SK-N-SH (cell line): ENCODE measurements at regions not wholly inside any gene's neighbourhood (a gene's known extent, or its start where the extent isn't known, plus 50 kb on each side); places are given as distances from the start of the nearest gene placed in this dataset.

Experiments used
- CTCF ChIA-PET: fragments of 300-600, 350-600 bp; formaldehyde crosslinking; extraction: SDS; loops from one replicate; lab custom pipeline; 2021; lab: Yijun Ruan, JAX
- POLR2A ChIA-PET: fragments of 350-600 bp; sonication (Branson Sonifier 250); formaldehyde crosslinking; extraction: SDS; loops from one replicate; lab custom pipeline; 2020; ENCODE audit warnings: antibody characterized with exemption, inconsistent platforms; lab: Yijun Ruan, JAX
- DNase-seq: peaks from one replicate; pipeline ENCODE4 v3.0.0; 2012
- H2AFZ ChIP-seq: fragments of 200-600 bp; sonication (generic); 2 replicates; pipeline ENCODE4 v1.8.1; 2016; ENCODE audit warnings: antibody characterized with exemption, mild to moderate bottlenecking, low read depth
- H3F3A ChIP-seq: fragments of 200-600 bp; sonication (generic); replicated peaks from 2 replicates; pipeline ENCODE3; 2016; ENCODE audit warnings: antibody characterized with exemption, mild to moderate bottlenecking; ENCODE audit not compliant: insufficient read depth
- H3K27ac ChIP-seq, 2 experiments: fragments of 200-500 bp in 1 of 2; fragments of 200-600 bp in 1 of 2; sonication (Bioruptor generic) in 1 of 2; sonication (generic), shearing (Covaris generic) in 1 of 2; 2 replicates each; pipeline versions ENCODE4 v1.5.1 to v1.6.1; 2014 to 2016; ENCODE audit warnings: low read depth in 2 of 2, inconsistent platforms in 1 of 2, low read length in 1 of 2, mild to moderate bottlenecking in 1 of 2, mixed read lengths in 1 of 2
- H3K27me3 ChIP-seq: fragments of 200-600 bp; sonication (generic), shearing (Covaris generic); 2 replicates; pipeline ENCODE4 v1.6.1; 2016; ENCODE audit warnings: mixed run types; ENCODE audit not compliant: insufficient read depth
- H3K36me3 ChIP-seq, 2 experiments: fragments of 200-500 bp in 1 of 2; fragments of 200-600 bp in 1 of 2; sonication (Bioruptor generic) in 1 of 2; sonication (generic) in 1 of 2; replicated peaks in 1 of 2; 2 replicates each; pipeline versions ENCODE3 to v1.5.1; 2014 to 2016; ENCODE audit warnings: low read length in 1 of 2, mild to moderate bottlenecking in 1 of 2; ENCODE audit not compliant: insufficient read depth in 2 of 2, control insufficient read depth in 1 of 2
- H3K4me1 ChIP-seq, 2 experiments: fragments of 200-500 bp in 1 of 2; fragments of 200-600 bp in 1 of 2; sonication (Bioruptor generic) in 1 of 2; sonication (generic), shearing (Covaris generic) in 1 of 2; 2 replicates each; pipeline versions ENCODE4 v1.5.1 to v1.6.1; 2014 to 2016; ENCODE audit warnings: low read depth in 1 of 2, low read length in 1 of 2, mixed run types in 1 of 2; ENCODE audit not compliant: insufficient read depth in 2 of 2, control insufficient read depth in 1 of 2
- H3K4me2 ChIP-seq: fragments of 200-600 bp; sonication (generic), shearing (Covaris generic); 2 replicates; pipeline ENCODE4 v1.6.1; 2017; ENCODE audit warnings: mixed run types
- H3K4me3 ChIP-seq, 2 experiments: fragments of 200-500 bp in 1 of 2; fragments of 200-600 bp in 1 of 2; sonication (Bioruptor generic) in 1 of 2; sonication (generic), shearing (Covaris generic) in 1 of 2; 2 replicates each; pipeline versions ENCODE4 v1.5.1 to v1.8.1; 2014 to 2016; ENCODE audit warnings: low read depth in 2 of 2, inconsistent platforms in 1 of 2, low read length in 1 of 2, mild to moderate bottlenecking in 1 of 2, mixed read lengths in 1 of 2, moderate library complexity in 1 of 2
- H3K79me2 ChIP-seq: fragments of 200-600 bp; sonication (generic); 2 replicates; pipeline ENCODE4 v1.8.1; 2017; ENCODE audit warnings: mild to moderate bottlenecking; ENCODE audit not compliant: insufficient read depth
- H3K9ac ChIP-seq: fragments of 200-600 bp; sonication (generic); 2 replicates; pipeline ENCODE4 v1.6.1; 2017; ENCODE audit warnings: mixed run types
- H3K9me2 ChIP-seq: fragments of 200-600 bp; sonication (generic); 2 replicates; pipeline ENCODE4 v1.6.1; 2017; ENCODE audit warnings: mixed run types
- H3K9me3 ChIP-seq: fragments of 200-600 bp; sonication (generic); 2 replicates; pipeline ENCODE4 v1.6.1; 2017; ENCODE audit warnings: mixed run types, mild to moderate bottlenecking, moderate library complexity
- H4K20me1 ChIP-seq: fragments of 200-600 bp; sonication (generic); 2 replicates; pipeline ENCODE4 v1.6.1; 2017; ENCODE audit warnings: mild to moderate bottlenecking, mixed run types; ENCODE audit not compliant: insufficient read depth
- EZH2phosphoT487 ChIP-seq: fragments of 200-600 bp; sonication (generic); IDR thresholded peaks from 2 replicates; pipeline ENCODE4 v1.6.1; 2017; ENCODE audit warnings: low read depth, mixed run types, mild to moderate bottlenecking, antibody characterized with exemption, moderate library complexity, borderline replicate concordance
- FOXM1 ChIP-seq: IDR thresholded peaks from 2 replicates; pipeline ENCODE4 v1.4.0; 2012; ENCODE audit warnings: low read depth, mild to moderate bottlenecking
- NFIC ChIP-seq: IDR thresholded peaks from 2 replicates; pipeline ENCODE4 v1.4.0; 2012; ENCODE audit warnings: borderline replicate concordance
- NRF1 ChIP-seq: IDR thresholded peaks from 2 replicates; pipeline ENCODE4 v1.6.1; 2012; ENCODE audit warnings: low read depth, mild to moderate bottlenecking, low read length
- RAD21 ChIP-seq: IDR thresholded peaks from 2 replicates; pipeline ENCODE4 v1.6.1; 2012; ENCODE audit warnings: mild to moderate bottlenecking, low read length
- RCOR1 ChIP-seq: fragments of 150-350 bp; IDR thresholded peaks from 2 replicates; pipeline ENCODE4 v1.6.1; 2017; ENCODE audit warnings: antibody characterized with exemption, low read length
- RFX5 ChIP-seq: IDR thresholded peaks from 2 replicates; pipeline ENCODE4 v1.6.1; 2012; ENCODE audit warnings: mild to moderate bottlenecking, improper control_type of control experiment, low read length
- SMC3 ChIP-seq: IDR thresholded peaks from 2 replicates; pipeline ENCODE4 v1.6.1; 2012; ENCODE audit warnings: low read depth, low read length, improper control_type of control experiment
- TEAD4 ChIP-seq: IDR thresholded peaks from 2 replicates; pipeline ENCODE4 v1.4.0; 2012; ENCODE audit warnings: mild to moderate bottlenecking, borderline replicate concordance; ENCODE audit not compliant: insufficient read depth
- YY1 ChIP-seq: IDR thresholded peaks from 2 replicates; pipeline ENCODE4 v1.4.0; 2012; ENCODE audit warnings: low read depth, mild to moderate bottlenecking
- WGBS: methylation state at CpG from one replicate; pipeline ENCODE4 v1.1.6; 2017; ENCODE audit warnings: low lambda C conversion rate; 5-methylcytosine and 5-hydroxymethylcytosine counted together
- TF ChIP-seq, protein P1 (sequence below): fragments of 150-350 bp; IDR thresholded peaks from 2 replicates; pipeline ENCODE4 v1.6.1; 2016; ENCODE audit warnings: mild to moderate bottlenecking, low read depth, low read length
- TF ChIP-seq, protein P2 (sequence below): IDR thresholded peaks from 2 replicates; pipeline ENCODE4 v1.4.0; 2012; ENCODE audit warnings: low read depth, borderline replicate concordance
- TF ChIP-seq, protein P3 (sequence below): fragments of 200-600 bp; sonication (generic); IDR thresholded peaks from 2 replicates; pipeline ENCODE4 v1.6.1; 2017; ENCODE audit warnings: antibody characterized with exemption, mild to moderate bottlenecking, moderate library complexity

GRCh38 chr10:52950578-52950977, 178.0 kb upstream of the MBL2 start:
- TF ChIP-seq FOXM1 (no peak), SMC3 (no peak), NFIC (no peak)
- Histone ChIP-seq H3K27me3 (0 out of 2 replicates have a peak, but pooled peaks cover 4% of the 10 kb centered on the region), H3F3A (no peaks in the 10 kb centered on the region), H3K36me3 (no peaks in the 10 kb centered on the region), H3K4me2 (no peak overlapping the region), H3K4me1 (no peaks in the 10 kb centered on the region), H2AFZ (no peak overlapping the region), H3K9me3 (no peaks in the 10 kb centered on the region), H4K20me1 (no peaks in the 10 kb centered on the region), H3K79me2 (no peaks in the 10 kb centered on the region), H3K4me3 (no peak overlapping the region), H3K27ac (no peak overlapping the region), H3K9ac (no peak overlapping the region), H3K9me2 (no peaks in the 10 kb centered on the region)
- DNase-seq = no peak
- POLR2A ChIA-PET = no interaction called here
- CTCF ChIA-PET = no interaction called here
- WGBS = 54% methylated on average over 5 of the region's 5 CpGs

GRCh38 chr10:52949899-52950298, 177.3 kb upstream of the MBL2 start:
- no peak for DNase-seq
- CTCF ChIA-PET = no interaction called here
- 43% methylated on average over 12 of the region's 13 CpGs for WGBS

GRCh38 chr10:52946486-52946885, 173.9 kb upstream of the MBL2 start:
- no peak overlapping the region for H3K4me2 ChIP-seq
- no peak overlapping the region for H3K9ac ChIP-seq
- no peaks in the 10 kb centered on the region for H3K79me2 ChIP-seq
- no peak overlapping the region for H3K27ac ChIP-seq
- no peaks in the 10 kb centered on the region for H3K9me3 ChIP-seq
- H3F3A ChIP-seq = no peaks in the 10 kb centered on the region
- no peak overlapping the region for H2AFZ ChIP-seq
- POLR2A ChIA-PET = no interaction called here
- no peak overlapping the region for H3K4me3 ChIP-seq
- no peaks in the 10 kb centered on the region for H3K4me1 ChIP-seq
- H4K20me1 ChIP-seq = no peaks in the 10 kb centered on the region
- H3K27me3 ChIP-seq = 0 out of 2 replicates have a peak, but pooled peaks cover 4% of the 10 kb centered on the region
- CTCF ChIA-PET = no interaction called here
- WGBS = 50% methylated on average over 5 of the region's 5 CpGs
- H3K36me3 ChIP-seq = no peaks in the 10 kb centered on the region
- H3K9me2 ChIP-seq = no peaks in the 10 kb centered on the region
- DNase-seq = no peak
- TF ChIP-seq EZH2phosphoT487 (no peak), NRF1 (no peak), NFIC (no peak), RFX5 (no peak), TEAD4 (no peak), YY1 (no peak), RCOR1 (no peak), SMC3 (no peak)
- TF ChIP-seq, protein P1, sequence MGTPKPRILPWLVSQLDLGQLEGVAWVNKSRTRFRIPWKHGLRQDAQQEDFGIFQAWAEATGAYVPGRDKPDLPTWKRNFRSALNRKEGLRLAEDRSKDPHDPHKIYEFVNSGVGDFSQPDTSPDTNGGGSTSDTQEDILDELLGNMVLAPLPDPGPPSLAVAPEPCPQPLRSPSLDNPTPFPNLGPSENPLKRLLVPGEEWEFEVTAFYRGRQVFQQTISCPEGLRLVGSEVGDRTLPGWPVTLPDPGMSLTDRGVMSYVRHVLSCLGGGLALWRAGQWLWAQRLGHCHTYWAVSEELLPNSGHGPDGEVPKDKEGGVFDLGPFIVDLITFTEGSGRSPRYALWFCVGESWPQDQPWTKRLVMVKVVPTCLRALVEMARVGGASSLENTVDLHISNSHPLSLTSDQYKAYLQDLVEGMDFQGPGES = no peak
- TF ChIP-seq, protein P2, sequence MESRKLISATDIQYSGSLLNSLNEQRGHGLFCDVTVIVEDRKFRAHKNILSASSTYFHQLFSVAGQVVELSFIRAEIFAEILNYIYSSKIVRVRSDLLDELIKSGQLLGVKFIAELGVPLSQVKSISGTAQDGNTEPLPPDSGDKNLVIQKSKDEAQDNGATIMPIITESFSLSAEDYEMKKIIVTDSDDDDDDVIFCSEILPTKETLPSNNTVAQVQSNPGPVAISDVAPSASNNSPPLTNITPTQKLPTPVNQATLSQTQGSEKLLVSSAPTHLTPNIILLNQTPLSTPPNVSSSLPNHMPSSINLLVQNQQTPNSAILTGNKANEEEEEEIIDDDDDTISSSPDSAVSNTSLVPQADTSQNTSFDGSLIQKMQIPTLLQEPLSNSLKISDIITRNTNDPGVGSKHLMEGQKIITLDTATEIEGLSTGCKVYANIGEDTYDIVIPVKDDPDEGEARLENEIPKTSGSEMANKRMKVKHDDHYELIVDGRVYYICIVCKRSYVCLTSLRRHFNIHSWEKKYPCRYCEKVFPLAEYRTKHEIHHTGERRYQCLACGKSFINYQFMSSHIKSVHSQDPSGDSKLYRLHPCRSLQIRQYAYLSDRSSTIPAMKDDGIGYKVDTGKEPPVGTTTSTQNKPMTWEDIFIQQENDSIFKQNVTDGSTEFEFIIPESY = no peak

More at GRCh38 chr10:52949899-52950298, 177.3 kb upstream of the MBL2 start:
- Histone ChIP-seq H3K79me2 (no peaks in the 10 kb centered on the region), H4K20me1 (no peaks in the 10 kb centered on the region), H3K27ac (no peak overlapping the region), H3K4me1 (no peaks in the 10 kb centered on the region), H3K9me3 (no peaks in the 10 kb centered on the region), H3K9ac (no peak overlapping the region), H3K36me3 (no peaks in the 10 kb centered on the region), H3F3A (no peaks in the 10 kb centered on the region), H3K4me3 (no peak overlapping the region), H3K27me3 (0 out of 2 replicates have a peak, but pooled peaks cover 4% of the 10 kb centered on the region), H3K4me2 (no peak overlapping the region), H3K9me2 (no peaks in the 10 kb centered on the region)
- POLR2A ChIA-PET = no interaction called here
- TF ChIP-seq RAD21 (peak; percentile 31; the same call in 1 of the 2 replicates), YY1 (no peak)
- TF ChIP-seq, protein P3, sequence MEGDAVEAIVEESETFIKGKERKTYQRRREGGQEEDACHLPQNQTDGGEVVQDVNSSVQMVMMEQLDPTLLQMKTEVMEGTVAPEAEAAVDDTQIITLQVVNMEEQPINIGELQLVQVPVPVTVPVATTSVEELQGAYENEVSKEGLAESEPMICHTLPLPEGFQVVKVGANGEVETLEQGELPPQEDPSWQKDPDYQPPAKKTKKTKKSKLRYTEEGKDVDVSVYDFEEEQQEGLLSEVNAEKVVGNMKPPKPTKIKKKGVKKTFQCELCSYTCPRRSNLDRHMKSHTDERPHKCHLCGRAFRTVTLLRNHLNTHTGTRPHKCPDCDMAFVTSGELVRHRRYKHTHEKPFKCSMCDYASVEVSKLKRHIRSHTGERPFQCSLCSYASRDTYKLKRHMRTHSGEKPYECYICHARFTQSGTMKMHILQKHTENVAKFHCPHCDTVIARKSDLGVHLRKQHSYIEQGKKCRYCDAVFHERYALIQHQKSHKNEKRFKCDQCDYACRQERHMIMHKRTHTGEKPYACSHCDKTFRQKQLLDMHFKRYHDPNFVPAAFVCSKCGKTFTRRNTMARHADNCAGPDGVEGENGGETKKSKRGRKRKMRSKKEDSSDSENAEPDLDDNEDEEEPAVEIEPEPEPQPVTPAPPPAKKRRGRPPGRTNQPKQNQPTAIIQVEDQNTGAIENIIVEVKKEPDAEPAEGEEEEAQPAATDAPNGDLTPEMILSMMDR = 0 out of 2 replicates have a peak, but pooled peaks have one; percentile 13
- TF ChIP-seq, protein P1 = no peak
- TF ChIP-seq, all 33 proteins: peak for 2
- H2AFZ ChIP-seq = no peak overlapping the region
